Endothelial cell of umbilical vein (primary cell): ENCODE measurements at regions not wholly inside any gene's neighbourhood (a gene's known extent, or its start where the extent isn't known, plus 50 kb on each side); places are given as distances from the start of the nearest gene placed in this dataset.

Source experiments
- BruUV-seq: library from RNA; stranded (reverse); fragments of 400-500 nt; replicated peaks from 2 replicates; lab custom pipeline; 2021; lab: Mats Ljungman, UMichigan
- CTCF ChIA-PET: fragments of 300-600, 350-600 bp; sonication (Branson Sonifier 250); formaldehyde crosslinking; loops from one replicate; lab custom pipeline; 2021; ENCODE audit warnings: antibody characterized with exemption, inconsistent platforms; lab: Charles Lee
- POLR2A ChIA-PET: fragments of 300-600, 350-600 bp; sonication (Branson Sonifier 250); formaldehyde crosslinking; loops from one replicate; lab custom pipeline; 2021; ENCODE audit warnings: antibody characterized with exemption, inconsistent platforms; lab: Charles Lee
- DNase-seq: peaks from one replicate; pipeline ENCODE4 v3.0.0-alpha.2; 2011; ENCODE audit warnings: low read depth, low spot score
- FAIRE-seq: peaks from 2 replicates; lab custom pipeline; 2011; peaks lifted over from hg19 to GRCh38; lab: Jason Lieb, UNC
- H2AFZ ChIP-seq: 2 replicates; pipeline ENCODE4 v1.6.0; 2012; ENCODE audit warnings: low read depth, low read length, control low read depth, inconsistent platforms
- H3K27ac ChIP-seq: 2 replicates; pipeline ENCODE4 v1.5.1; 2011; ENCODE audit warnings: low read depth, mild to moderate bottlenecking, control low read depth, low read length, moderate library complexity; ENCODE audit not compliant: insufficient read depth
- H3K27me3 ChIP-seq, 2 experiments: 2 replicates each; pipeline versions ENCODE4 v1.6.0 to v1.6.1; 2011; ENCODE audit warnings: low read length in 2 of 2, mixed read lengths in 1 of 2; ENCODE audit not compliant: control insufficient read depth in 2 of 2, insufficient read depth in 2 of 2
- H3K36me3 ChIP-seq, 2 experiments: 2 replicates in 1 of 2; 3 replicates in 1 of 2; pipeline ENCODE4 v1.5.1; 2011; ENCODE audit warnings: low read length in 2 of 2, mild to moderate bottlenecking in 1 of 2, moderate library complexity in 1 of 2; ENCODE audit not compliant: control insufficient read depth in 2 of 2, insufficient read depth in 2 of 2; ENCODE audit errors: extremely low read depth in 1 of 2
- H3K4me1 ChIP-seq: 3 replicates; pipeline ENCODE4 v1.5.1; 2011; ENCODE audit warnings: mild to moderate bottlenecking, low read length; ENCODE audit not compliant: control insufficient read depth, insufficient read depth; ENCODE audit errors: extremely low read depth
- H3K4me2 ChIP-seq: 2 replicates; pipeline ENCODE4 v1.6.1; 2011; ENCODE audit warnings: low read length, control low read depth, mixed read lengths; ENCODE audit not compliant: insufficient read depth
- H3K4me3 ChIP-seq, 3 experiments: fragments of 200-600 bp in 1 of 3; sonication (generic), shearing (Covaris generic) in 1 of 3; replicated peaks in 1 of 3; 2 replicates each; pipeline ENCODE4 v1.5.1; 2011 to 2016; ENCODE audit warnings: control low read depth in 3 of 3, low read length in 3 of 3, mild to moderate bottlenecking in 2 of 3, inconsistent platforms in 1 of 3, low read depth in 1 of 3, moderate library complexity in 1 of 3; ENCODE audit not compliant: insufficient read depth in 1 of 3
- H3K79me2 ChIP-seq: 2 replicates; pipeline ENCODE4 v1.6.0; 2012; ENCODE audit warnings: low read length, inconsistent platforms; ENCODE audit not compliant: control insufficient read depth, insufficient read depth
- H3K9ac ChIP-seq: replicated peaks from 2 replicates; pipeline ENCODE3; 2011; ENCODE audit warnings: low read length, control low read depth; ENCODE audit not compliant: insufficient read depth; ENCODE audit errors: extremely low read depth
- H3K9me1 ChIP-seq: replicated peaks from 3 replicates; pipeline ENCODE4 v1.6.0; 2011; ENCODE audit warnings: mild to moderate bottlenecking, low read length; ENCODE audit not compliant: control insufficient read depth, insufficient read depth; ENCODE audit errors: extremely low read depth
- H3K9me3 ChIP-seq: replicated peaks from 2 replicates; pipeline ENCODE4 v1.5.1; 2012; ENCODE audit warnings: low read length, inconsistent platforms; ENCODE audit not compliant: control insufficient read depth, insufficient read depth
- H4K20me1 ChIP-seq: replicated peaks from 2 replicates; pipeline ENCODE3; 2011; ENCODE audit warnings: mild to moderate bottlenecking, low read length; ENCODE audit not compliant: control insufficient read depth, insufficient read depth; ENCODE audit errors: extremely low read depth
- CTCF ChIP-seq, 2 donors: IDR thresholded peaks; 1 replicate in 1 of 2; 2 replicates in 1 of 2; pipeline ENCODE4 v1.5.1; 2011; ENCODE audit warnings: low read length in 2 of 2, mild to moderate bottlenecking in 2 of 2, moderate library complexity in 2 of 2, control low read depth in 1 of 2, inconsistent platforms in 1 of 2, low read depth in 1 of 2; ENCODE audit not compliant: insufficient read depth in 1 of 2; ENCODE audit errors: extremely low read depth in 1 of 2
- EZH2 ChIP-seq: IDR thresholded peaks from 2 replicates; pipeline ENCODE4 v1.6.1; 2012; ENCODE audit warnings: borderline replicate concordance, low read depth, mild to moderate bottlenecking, moderate library complexity, low read length, inconsistent platforms; ENCODE audit not compliant: severe bottlenecking
- FOS ChIP-seq: IDR thresholded peaks from 2 replicates; pipeline ENCODE4 v1.6.1; 2011; ENCODE audit warnings: mild to moderate bottlenecking, low read length, moderate library complexity, borderline replicate concordance; ENCODE audit not compliant: insufficient read depth
- GATA2 ChIP-seq: IDR thresholded peaks from 2 replicates; pipeline ENCODE4 v1.7.0; 2011; ENCODE audit warnings: low read depth, mild to moderate bottlenecking, moderate library complexity, mixed read lengths, low read length; ENCODE audit not compliant: insufficient read length, insufficient read depth
- JUN ChIP-seq: IDR thresholded peaks from 2 replicates; pipeline ENCODE4 v1.6.1; 2011; ENCODE audit warnings: borderline replicate concordance, low read depth; ENCODE audit not compliant: insufficient read length, insufficient read depth
- MAX ChIP-seq: IDR thresholded peaks from 2 replicates; pipeline ENCODE4 v1.6.1; 2011; ENCODE audit not compliant: insufficient read depth, insufficient read length
- MYC ChIP-seq: IDR thresholded peaks from one replicate; pipeline ENCODE4 v1.6.1; 2011; ENCODE audit warnings: mild to moderate bottlenecking, low read depth, low read length
- POLR2A ChIP-seq: IDR thresholded peaks from 2 replicates; pipeline ENCODE4 v1.6.1; 2012; ENCODE audit warnings: low read depth, mild to moderate bottlenecking, control low read depth, low read length
- POLR2AphosphoS5 ChIP-seq: IDR thresholded peaks from 2 replicates; pipeline ENCODE4 v1.6.1; 2012; ENCODE audit warnings: low read depth, mild to moderate bottlenecking, control low read depth, low read length, moderate library complexity; ENCODE audit not compliant: insufficient read depth
- dilution Hi-C: fragments of 300-500 bp; cut with MboI; formaldehyde crosslinking; loops from one replicate; pipeline ENCODE4 v1.15.0; 2019; ENCODE audit warnings: low sequenced_read_pairs; ENCODE audit not compliant: extremely low pct_ligation_motif_present
- intact Hi-C: fragments of 100-400 bp; cut with micrococcal nuclease; formaldehyde crosslinking; loops from one replicate; pipeline ENCODE4 v1.10.0; 2022

- H3K9me1 ChIP-seq = no peaks in the 10 kb centered on the region
- H3K4me1 ChIP-seq = no peaks in the 10 kb centered on the region
- no peaks in the 10 kb centered on the region for H3K36me3 ChIP-seq
- no peak for TF ChIP-seq MYC
- TF ChIP-seq JUN = no peak
- no peak for TF ChIP-seq CTCF (IDR thresholded peaks at IDR 0.05; ENCODE audit: extremely low read depth in 1 of 2, insufficient read depth in 1 of 2, low read depth in 1 of 2, low read length in 2 of 2)
- TF ChIP-seq POLR2AphosphoS5 = no peak
- TF ChIP-seq EZH2 = no peak
- TF ChIP-seq FOS = no peak
- TF ChIP-seq MAX = no peak
- TF ChIP-seq GATA2 = no peak
- no peak for TF ChIP-seq POLR2A
- FAIRE-seq (no peak), DNase-seq (no peak)
- no peak overlapping the region for H3K9ac ChIP-seq
- no peak overlapping the region for H2AFZ ChIP-seq
- no peaks in the 10 kb centered on the region for H4K20me1 ChIP-seq
- no peak overlapping the region for H3K4me3 ChIP-seq
- no peak overlapping the region for H3K4me2 ChIP-seq
- dilution Hi-C loops = no loop called here
- intact Hi-C loops = no loop called here
- H3K9me3 ChIP-seq = no peaks in the 10 kb centered on the region
- no peak overlapping the region for H3K27ac ChIP-seq
- H3K79me2 ChIP-seq = no peaks in the 10 kb centered on the region
- no peaks in the 10 kb centered on the region for H3K27me3 ChIP-seq
- no TSS peak for BruUV-seq
- ChIA-PET POLR2A (no interaction called here), CTCF (no interaction called here)
These were observed 257.6 kb upstream of the CLNK start for GRCh38 chr4:10942156-10942555.
